Body of pancreas (tissue), 4 donors: ENCODE measurements at regions not wholly inside any gene's neighbourhood (a gene's known extent, or its start where the extent isn't known, plus 50 kb on each side); places are given as distances from the start of the nearest gene placed in this dataset.

Experiments
- ATAC-seq: fragments of 150-250 bp; one replicate; pipeline ENCODE4 v1.9.1; 2016
- DNase-seq, 4 donors: peaks; one replicate each; pipeline ENCODE4 v3.0.0-alpha.2; 2019
- H3K27ac ChIP-seq, 4 donors: fragments of 200-600 bp; sonication (generic); 1 replicate in 3 of 4; 2 replicates in 1 of 4; pipeline versions ENCODE4 v1.5.1 to v1.6.1; 2016 to 2019; ENCODE audit warnings: mild to moderate bottlenecking in 1 of 4, mixed read lengths in 1 of 4, moderate library complexity in 1 of 4
- H3K27me3 ChIP-seq, 2 donors: fragments of 200-600 bp; sonication (generic); one replicate each; pipeline ENCODE4 v1.6.0; 2016; ENCODE audit warnings: mild to moderate bottlenecking in 1 of 2
- H3K36me3 ChIP-seq, 2 donors: fragments of 200-600 bp; sonication (generic); replicated peaks in 1 of 2; 2 replicates each; pipeline ENCODE4 v1.5.1; 2016; ENCODE audit warnings: low read depth in 2 of 2; ENCODE audit not compliant: insufficient read depth in 1 of 2
- H3K4me1 ChIP-seq: fragments of 200-600 bp; sonication (generic); one replicate; pipeline ENCODE4 v1.6.0; 2016
- H3K4me3 ChIP-seq, 2 donors: fragments of 200-600 bp; sonication (generic); 1 replicate in 1 of 2; 2 replicates in 1 of 2; pipeline ENCODE4 v1.5.1; 2016 to 2019
- H3K9me3 ChIP-seq, 3 donors: fragments of 200-600 bp; sonication (generic); 1 replicate in 2 of 3; 2 replicates in 1 of 3; pipeline ENCODE4 v1.5.1; 2016
- POLR2A ChIP-seq, 3 donors: fragments of 450-650 bp; IDR thresholded peaks; one replicate each; pipeline ENCODE4 v1.6.1; 2016; ENCODE audit warnings: antibody characterized with exemption in 3 of 3, mild to moderate bottlenecking in 2 of 3
- WGBS, 2 donors: methylation state at CpG; one replicate each; pipeline ENCODE4 v1.1.5; 2017; 5-methylcytosine and 5-hydroxymethylcytosine counted together
- intact Hi-C: fragments of 100-400 bp; cut with DNase I; formaldehyde crosslinking; loops from one replicate; pipeline ENCODE4 v1.15.1; 2023
- TF ChIP-seq, protein P1 (sequence below), 7 experiments: fragments of 450-650 bp in 4 of 7; fragments of 200-600 bp in 3 of 7; sonication (generic) in 3 of 7; IDR thresholded peaks; one replicate each; pipeline ENCODE4 v1.5.1; 2016 to 2019; ENCODE audit warnings: antibody characterized with exemption in 7 of 7

DNA sequence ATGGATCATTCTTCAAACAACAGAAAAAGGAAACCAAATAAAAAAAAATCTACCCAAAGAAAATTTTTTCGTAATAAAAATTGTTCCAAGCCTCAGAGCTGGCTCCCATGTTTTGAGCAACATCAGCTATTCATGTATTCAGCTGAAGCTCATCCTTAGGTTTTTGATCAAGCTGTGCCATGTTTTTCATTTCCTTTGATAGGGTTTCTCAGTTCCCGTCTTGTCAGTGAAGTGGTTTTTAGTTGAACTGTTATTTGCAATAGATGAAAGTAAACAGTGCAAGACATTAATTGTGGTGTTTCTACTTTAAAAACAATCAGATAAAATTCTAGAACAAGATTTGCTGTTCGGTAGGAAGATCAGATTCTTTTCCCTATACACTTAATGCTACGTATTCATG lies 55.4 kb upstream of the SPTSSB start:
- Histone ChIP-seq H3K27me3 (no peaks in the 10 kb centered on the region), H3K36me3 (no peaks in the 10 kb centered on the region), H3K27ac (no peak overlapping the region), H3K4me3 (no peak overlapping the region), H3K4me1 (no peaks in the 10 kb centered on the region), H3K9me3 (no peaks in the 10 kb centered on the region)
- intact Hi-C loops: no loop called here
- WGBS, 2 donors: 59 to 67% methylated on average over 4 of the region's 4 CpGs
- TF ChIP-seq POLR2A (IDR thresholded peaks at IDR 0.05): no peak
- TF ChIP-seq, protein P1, sequence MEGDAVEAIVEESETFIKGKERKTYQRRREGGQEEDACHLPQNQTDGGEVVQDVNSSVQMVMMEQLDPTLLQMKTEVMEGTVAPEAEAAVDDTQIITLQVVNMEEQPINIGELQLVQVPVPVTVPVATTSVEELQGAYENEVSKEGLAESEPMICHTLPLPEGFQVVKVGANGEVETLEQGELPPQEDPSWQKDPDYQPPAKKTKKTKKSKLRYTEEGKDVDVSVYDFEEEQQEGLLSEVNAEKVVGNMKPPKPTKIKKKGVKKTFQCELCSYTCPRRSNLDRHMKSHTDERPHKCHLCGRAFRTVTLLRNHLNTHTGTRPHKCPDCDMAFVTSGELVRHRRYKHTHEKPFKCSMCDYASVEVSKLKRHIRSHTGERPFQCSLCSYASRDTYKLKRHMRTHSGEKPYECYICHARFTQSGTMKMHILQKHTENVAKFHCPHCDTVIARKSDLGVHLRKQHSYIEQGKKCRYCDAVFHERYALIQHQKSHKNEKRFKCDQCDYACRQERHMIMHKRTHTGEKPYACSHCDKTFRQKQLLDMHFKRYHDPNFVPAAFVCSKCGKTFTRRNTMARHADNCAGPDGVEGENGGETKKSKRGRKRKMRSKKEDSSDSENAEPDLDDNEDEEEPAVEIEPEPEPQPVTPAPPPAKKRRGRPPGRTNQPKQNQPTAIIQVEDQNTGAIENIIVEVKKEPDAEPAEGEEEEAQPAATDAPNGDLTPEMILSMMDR (IDR thresholded peaks at IDR 0.05): no peak
- DNase-seq (no peak), ATAC-seq (no peak)

DNA sequence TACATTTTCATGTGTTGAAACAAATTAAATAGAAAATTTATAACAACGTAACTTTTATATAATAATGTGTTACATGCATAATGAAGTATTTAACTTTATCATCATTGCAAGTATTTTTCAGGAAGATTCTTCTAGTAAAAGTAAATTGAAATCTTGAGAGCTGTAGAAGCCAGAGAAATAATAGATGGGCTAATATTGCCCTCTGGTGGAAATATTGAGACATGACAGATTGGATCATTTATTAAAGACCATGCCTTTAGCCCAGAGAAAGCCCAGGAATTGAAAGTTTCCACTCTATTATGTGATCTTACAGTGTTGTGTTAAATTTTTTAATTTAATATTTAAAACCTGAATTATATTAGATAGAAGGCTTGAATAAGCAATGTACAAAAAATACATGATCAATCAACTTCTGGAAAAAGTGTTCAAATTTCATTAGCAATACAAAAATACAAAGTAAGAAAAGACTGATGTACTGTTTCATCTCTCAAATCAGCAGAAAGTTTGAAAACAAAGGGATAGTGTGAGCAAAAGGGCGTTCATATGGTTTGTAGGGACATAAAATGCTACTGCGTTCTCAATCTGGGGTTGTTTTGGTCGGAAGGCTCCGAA lies 52.7 kb upstream of the SPTSSB start:
- DNase-seq (no peak), ATAC-seq (peak; percentile 81)
- Histone ChIP-seq H3K9me3 (no peaks in the 10 kb centered on the region), H3K4me3 (no peak overlapping the region), H3K4me1 (peaks cover 9% of the 10 kb centered on the region), H3K27me3 (no peaks in the 10 kb centered on the region), H3K27ac (no peak overlapping the region), H3K36me3 (no peaks in the 10 kb centered on the region)
- no peak for TF ChIP-seq POLR2A (IDR thresholded peaks at IDR 0.05)
- TF ChIP-seq, protein P1 (IDR thresholded peaks at IDR 0.05): peak; percentile 27 to 94 (median 82)
- intact Hi-C loops: no loop called here
- 53 to 56% methylated on average over 5 of the region's 5 CpGs for WGBS, 2 donors

DNA sequence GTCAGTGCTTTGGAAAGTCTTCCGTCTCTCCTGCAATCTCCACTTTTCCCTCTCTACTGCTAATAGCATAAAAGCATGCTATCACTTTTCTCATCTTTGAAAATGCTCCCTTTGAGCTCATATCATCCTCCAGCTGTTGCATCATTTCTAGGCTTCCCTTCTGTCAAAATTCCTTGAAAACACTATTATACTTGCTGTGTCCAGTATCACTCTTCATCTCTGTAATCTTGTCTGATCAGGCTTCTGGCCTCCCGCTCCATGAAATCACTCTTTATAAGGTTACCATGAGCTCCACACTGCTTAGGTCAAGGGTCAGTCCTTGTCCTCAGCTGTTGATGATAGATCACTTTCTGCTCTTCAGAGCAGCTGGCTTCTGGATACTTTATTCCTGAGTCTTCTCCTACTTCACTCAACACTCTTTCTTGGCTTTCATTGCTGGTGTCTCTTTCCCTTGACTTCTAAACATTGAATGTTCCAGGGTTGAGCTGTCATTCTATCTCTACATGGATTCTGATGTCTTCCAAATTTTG lies 50.9 kb upstream of the SPTSSB start:
- Histone ChIP-seq H3K36me3 (no peaks in the 10 kb centered on the region), H3K27me3 (no peaks in the 10 kb centered on the region), H3K9me3 (no peaks in the 10 kb centered on the region), H3K4me1 (peaks cover 9% of the 10 kb centered on the region), H3K4me3 (no peak overlapping the region), H3K27ac (no peak overlapping the region)
- ATAC-seq (no peak), DNase-seq (no peak)
- TF ChIP-seq POLR2A (IDR thresholded peaks at IDR 0.05): no peak
- TF ChIP-seq, protein P1 (IDR thresholded peaks at IDR 0.05): no peak
- WGBS, 2 donors: 89% methylated on average over 2 of the region's 2 CpGs
- intact Hi-C loops: no loop called here
